ENCODE measurements at regions not wholly inside any gene's neighbourhood (a gene's known extent, or its start where the extent isn't known, plus 50 kb on each side); places are given as distances from the start of the nearest gene placed in this dataset.

DNA sequence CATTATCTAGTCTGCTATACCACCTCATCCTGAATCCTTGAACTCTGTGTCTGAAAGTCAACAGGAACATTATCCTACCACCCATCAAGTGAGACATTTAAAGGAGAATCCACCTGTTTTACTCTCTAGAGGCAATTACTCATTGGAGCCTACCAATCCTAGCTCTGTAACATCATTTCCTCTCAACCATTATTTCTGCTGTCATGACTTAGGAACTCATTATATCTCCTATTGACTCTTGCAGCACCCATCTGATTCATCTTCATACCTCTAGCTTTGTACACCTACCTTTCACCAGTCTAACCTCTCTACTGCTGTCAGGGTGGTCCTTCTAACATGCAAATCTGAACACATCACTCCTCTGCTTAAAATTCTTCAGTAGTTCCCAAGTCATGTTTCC is 481.5 kb downstream of the NFIB start:
- Histone ChIP-seq H3K9me3 (ENCODE audit: control insufficient read depth in 4 of 4, low read length in 3 of 4) (peaks cover 0 to 13% (median 1%) of the 10 kb centered on the region in 4 donors), H3K36me3 (ENCODE audit: control insufficient read depth in 4 of 4, insufficient read depth in 3 of 4, low read depth in 1 of 4, low read length in 3 of 4) (no peaks in the 10 kb centered on the region), H3K9ac (ENCODE audit: low read depth in 1 of 2, low read length in 2 of 2) (no peak overlapping the region), H3K4me1 (ENCODE audit: control insufficient read depth in 4 of 4, insufficient read depth in 4 of 4, low read length in 3 of 4) (no peaks in the 10 kb centered on the region), H3K27ac (ENCODE audit: low read depth in 1 of 2, low read length in 2 of 2) (no peak overlapping the region), H3K27me3 (ENCODE audit: control insufficient read depth in 4 of 4, insufficient read depth in 4 of 4, low read length in 3 of 4) (no peaks in the 10 kb centered on the region), H3K4me3 (ENCODE audit: low read depth in 1 of 3, low read length in 3 of 3) (no peak overlapping the region)
- TF ChIP-seq HNF4G (IDR thresholded peaks at IDR 0.05) (no peak), YY1 (IDR thresholded peaks at IDR 0.05) (no peak)
- TF ChIP-seq, protein P1, sequence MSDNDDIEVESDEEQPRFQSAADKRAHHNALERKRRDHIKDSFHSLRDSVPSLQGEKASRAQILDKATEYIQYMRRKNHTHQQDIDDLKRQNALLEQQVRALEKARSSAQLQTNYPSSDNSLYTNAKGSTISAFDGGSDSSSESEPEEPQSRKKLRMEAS (IDR thresholded peaks at IDR 0.05), result no peak
- no peak for DNase-seq (ENCODE audit: low spot score)

DNA sequence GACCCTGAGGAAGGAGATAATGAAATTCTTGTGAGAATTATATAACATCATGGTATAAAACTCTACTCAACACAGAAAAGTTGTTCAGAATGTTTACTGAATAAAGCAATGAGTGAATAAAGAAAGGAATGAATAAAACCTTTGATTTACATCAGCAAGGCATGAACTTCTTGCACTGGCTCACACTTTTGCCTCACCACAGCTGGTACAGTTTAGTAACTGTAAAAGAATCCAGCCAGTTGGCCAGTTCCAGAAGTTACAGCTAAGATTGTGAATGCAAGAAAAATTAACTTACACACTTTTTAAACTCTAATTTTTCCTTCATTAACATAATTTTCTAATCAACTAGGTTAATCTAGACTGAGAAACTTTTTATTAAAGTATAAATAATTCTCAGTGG is 490.9 kb downstream of the NFIB start:
- H3K27ac ChIP-seq (ENCODE audit: low read depth in 1 of 2, low read length in 2 of 2), result no peak overlapping the region
- no peak overlapping the region for H3K4me3 ChIP-seq (ENCODE audit: low read depth in 1 of 3, low read length in 3 of 3)
- no peaks in the 10 kb centered on the region for H3K9me3 ChIP-seq (ENCODE audit: control insufficient read depth in 4 of 4, low read length in 3 of 4)
- peaks cover 0 to 2% (median 0%) of the 10 kb centered on the region in 4 donors for H3K27me3 ChIP-seq (ENCODE audit: control insufficient read depth in 4 of 4, insufficient read depth in 4 of 4, low read length in 3 of 4)
- no peaks in the 10 kb centered on the region for H3K36me3 ChIP-seq (ENCODE audit: control insufficient read depth in 4 of 4, insufficient read depth in 3 of 4, low read depth in 1 of 4, low read length in 3 of 4)
- H3K9ac ChIP-seq (ENCODE audit: low read depth in 1 of 2, low read length in 2 of 2), result no peak overlapping the region
- no peaks in the 10 kb centered on the region for H3K4me1 ChIP-seq (ENCODE audit: control insufficient read depth in 4 of 4, insufficient read depth in 4 of 4, low read length in 3 of 4)
- TF ChIP-seq RXRA (IDR thresholded peaks at IDR 0.05), result no peak
- DNase-seq (ENCODE audit: low spot score), result no peak

DNA sequence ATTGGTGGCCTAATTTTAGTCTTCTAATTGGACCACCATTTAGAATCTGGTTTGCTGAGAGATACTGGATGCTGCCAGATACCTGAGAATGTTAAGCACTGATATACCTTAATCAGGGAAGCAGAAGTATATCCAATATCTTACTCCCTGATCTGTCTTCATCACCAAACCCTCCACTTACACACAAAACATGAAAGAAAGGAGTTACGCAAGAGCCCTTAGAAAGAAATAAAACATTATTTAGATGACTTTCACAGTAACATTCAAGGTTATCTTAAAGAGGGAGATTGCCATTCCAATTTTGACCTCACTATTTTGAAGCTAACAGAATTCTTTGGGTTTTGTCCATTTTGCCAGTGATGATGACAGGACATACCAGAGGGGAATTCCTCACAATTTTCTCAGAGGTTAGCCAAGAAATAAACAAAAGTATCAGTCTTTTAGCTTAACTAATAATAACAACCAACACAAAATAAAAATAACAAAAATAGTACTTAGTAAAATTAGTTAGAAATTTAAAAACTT is 496.1 kb downstream of the NFIB start:
- Histone ChIP-seq H3K27ac (ENCODE audit: low read depth in 1 of 2, low read length in 2 of 2) (no peak overlapping the region), H3K36me3 (ENCODE audit: control insufficient read depth in 4 of 4, insufficient read depth in 3 of 4, low read depth in 1 of 4, low read length in 3 of 4) (no peaks in the 10 kb centered on the region), H3K4me3 (ENCODE audit: low read depth in 1 of 3, low read length in 3 of 3) (no peak overlapping the region), H3K9ac (ENCODE audit: low read depth in 1 of 2, low read length in 2 of 2) (no peak overlapping the region), H3K27me3 (ENCODE audit: control insufficient read depth in 4 of 4, insufficient read depth in 4 of 4, low read length in 3 of 4) (peaks cover 0 to 2% (median 0%) of the 10 kb centered on the region in 4 donors), H3K9me3 (ENCODE audit: control insufficient read depth in 4 of 4, low read length in 3 of 4) (no peaks in the 10 kb centered on the region), H3K4me1 (ENCODE audit: control insufficient read depth in 4 of 4, insufficient read depth in 4 of 4, low read length in 3 of 4) (no peaks in the 10 kb centered on the region)
- DNase-seq (ENCODE audit: low spot score), result no peak
- TF ChIP-seq HNF4G (IDR thresholded peaks at IDR 0.05) (no peak), NR2F2 (IDR thresholded peaks at IDR 0.05) (peak; percentile 61)
- 87% methylated on average over 1 of the region's 1 CpG for WGBS

DNA sequence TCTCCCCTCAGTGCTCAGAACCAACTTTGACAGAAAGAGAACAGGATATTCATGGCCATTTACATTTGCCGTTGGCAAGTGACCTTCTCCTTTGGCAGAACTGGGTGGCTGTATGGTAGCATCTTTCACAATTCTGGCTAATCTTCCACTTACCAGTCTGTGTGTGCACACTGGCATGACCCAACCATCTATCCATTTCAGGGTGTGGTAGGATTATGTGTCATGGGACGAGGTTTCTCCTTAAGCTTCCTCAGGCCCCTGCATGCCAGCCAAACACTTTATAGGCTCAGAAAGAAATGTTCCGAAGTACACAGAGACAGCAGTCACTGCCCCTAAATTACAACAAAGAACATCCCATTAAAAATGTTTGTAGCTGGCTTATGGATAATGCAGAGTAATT is 497.1 kb downstream of the NFIB start:
- TF ChIP-seq SP1 (IDR thresholded peaks at IDR 0.05), result no peak
- TF ChIP-seq, protein P1 (IDR thresholded peaks at IDR 0.05), result no peak
- no peak for TF ChIP-seq HNF4G (IDR thresholded peaks at IDR 0.05)
- no peak for TF ChIP-seq JUND (IDR thresholded peaks at IDR 0.05)
- no peak for TF ChIP-seq RAD21 (IDR thresholded peaks at IDR 0.05)
- no peak for TF ChIP-seq RXRA (IDR thresholded peaks at IDR 0.05)
- TF ChIP-seq, protein P2, sequence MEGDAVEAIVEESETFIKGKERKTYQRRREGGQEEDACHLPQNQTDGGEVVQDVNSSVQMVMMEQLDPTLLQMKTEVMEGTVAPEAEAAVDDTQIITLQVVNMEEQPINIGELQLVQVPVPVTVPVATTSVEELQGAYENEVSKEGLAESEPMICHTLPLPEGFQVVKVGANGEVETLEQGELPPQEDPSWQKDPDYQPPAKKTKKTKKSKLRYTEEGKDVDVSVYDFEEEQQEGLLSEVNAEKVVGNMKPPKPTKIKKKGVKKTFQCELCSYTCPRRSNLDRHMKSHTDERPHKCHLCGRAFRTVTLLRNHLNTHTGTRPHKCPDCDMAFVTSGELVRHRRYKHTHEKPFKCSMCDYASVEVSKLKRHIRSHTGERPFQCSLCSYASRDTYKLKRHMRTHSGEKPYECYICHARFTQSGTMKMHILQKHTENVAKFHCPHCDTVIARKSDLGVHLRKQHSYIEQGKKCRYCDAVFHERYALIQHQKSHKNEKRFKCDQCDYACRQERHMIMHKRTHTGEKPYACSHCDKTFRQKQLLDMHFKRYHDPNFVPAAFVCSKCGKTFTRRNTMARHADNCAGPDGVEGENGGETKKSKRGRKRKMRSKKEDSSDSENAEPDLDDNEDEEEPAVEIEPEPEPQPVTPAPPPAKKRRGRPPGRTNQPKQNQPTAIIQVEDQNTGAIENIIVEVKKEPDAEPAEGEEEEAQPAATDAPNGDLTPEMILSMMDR (IDR thresholded peaks at IDR 0.05; ENCODE audit: low read depth, low read length, missing input control), result no peak
- TF ChIP-seq YY1 (IDR thresholded peaks at IDR 0.05), result no peak
- no peak for TF ChIP-seq TAF1 (conservative IDR thresholded peaks at IDR 0.05)
- no peak for TF ChIP-seq HNF4A (conservative IDR thresholded peaks at IDR 0.05)
- TF ChIP-seq FOXA2 (IDR thresholded peaks at IDR 0.05), result no peak
- TF ChIP-seq EGR1 (IDR thresholded peaks at IDR 0.05; ENCODE audit: low read depth in 2 of 2), result no peak
- TF ChIP-seq, protein P3, sequence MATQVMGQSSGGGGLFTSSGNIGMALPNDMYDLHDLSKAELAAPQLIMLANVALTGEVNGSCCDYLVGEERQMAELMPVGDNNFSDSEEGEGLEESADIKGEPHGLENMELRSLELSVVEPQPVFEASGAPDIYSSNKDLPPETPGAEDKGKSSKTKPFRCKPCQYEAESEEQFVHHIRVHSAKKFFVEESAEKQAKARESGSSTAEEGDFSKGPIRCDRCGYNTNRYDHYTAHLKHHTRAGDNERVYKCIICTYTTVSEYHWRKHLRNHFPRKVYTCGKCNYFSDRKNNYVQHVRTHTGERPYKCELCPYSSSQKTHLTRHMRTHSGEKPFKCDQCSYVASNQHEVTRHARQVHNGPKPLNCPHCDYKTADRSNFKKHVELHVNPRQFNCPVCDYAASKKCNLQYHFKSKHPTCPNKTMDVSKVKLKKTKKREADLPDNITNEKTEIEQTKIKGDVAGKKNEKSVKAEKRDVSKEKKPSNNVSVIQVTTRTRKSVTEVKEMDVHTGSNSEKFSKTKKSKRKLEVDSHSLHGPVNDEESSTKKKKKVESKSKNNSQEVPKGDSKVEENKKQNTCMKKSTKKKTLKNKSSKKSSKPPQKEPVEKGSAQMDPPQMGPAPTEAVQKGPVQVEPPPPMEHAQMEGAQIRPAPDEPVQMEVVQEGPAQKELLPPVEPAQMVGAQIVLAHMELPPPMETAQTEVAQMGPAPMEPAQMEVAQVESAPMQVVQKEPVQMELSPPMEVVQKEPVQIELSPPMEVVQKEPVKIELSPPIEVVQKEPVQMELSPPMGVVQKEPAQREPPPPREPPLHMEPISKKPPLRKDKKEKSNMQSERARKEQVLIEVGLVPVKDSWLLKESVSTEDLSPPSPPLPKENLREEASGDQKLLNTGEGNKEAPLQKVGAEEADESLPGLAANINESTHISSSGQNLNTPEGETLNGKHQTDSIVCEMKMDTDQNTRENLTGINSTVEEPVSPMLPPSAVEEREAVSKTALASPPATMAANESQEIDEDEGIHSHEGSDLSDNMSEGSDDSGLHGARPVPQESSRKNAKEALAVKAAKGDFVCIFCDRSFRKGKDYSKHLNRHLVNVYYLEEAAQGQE (IDR thresholded peaks at IDR 0.05), result no peak
- TF ChIP-seq, protein P4, sequence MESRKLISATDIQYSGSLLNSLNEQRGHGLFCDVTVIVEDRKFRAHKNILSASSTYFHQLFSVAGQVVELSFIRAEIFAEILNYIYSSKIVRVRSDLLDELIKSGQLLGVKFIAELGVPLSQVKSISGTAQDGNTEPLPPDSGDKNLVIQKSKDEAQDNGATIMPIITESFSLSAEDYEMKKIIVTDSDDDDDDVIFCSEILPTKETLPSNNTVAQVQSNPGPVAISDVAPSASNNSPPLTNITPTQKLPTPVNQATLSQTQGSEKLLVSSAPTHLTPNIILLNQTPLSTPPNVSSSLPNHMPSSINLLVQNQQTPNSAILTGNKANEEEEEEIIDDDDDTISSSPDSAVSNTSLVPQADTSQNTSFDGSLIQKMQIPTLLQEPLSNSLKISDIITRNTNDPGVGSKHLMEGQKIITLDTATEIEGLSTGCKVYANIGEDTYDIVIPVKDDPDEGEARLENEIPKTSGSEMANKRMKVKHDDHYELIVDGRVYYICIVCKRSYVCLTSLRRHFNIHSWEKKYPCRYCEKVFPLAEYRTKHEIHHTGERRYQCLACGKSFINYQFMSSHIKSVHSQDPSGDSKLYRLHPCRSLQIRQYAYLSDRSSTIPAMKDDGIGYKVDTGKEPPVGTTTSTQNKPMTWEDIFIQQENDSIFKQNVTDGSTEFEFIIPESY (IDR thresholded peaks at IDR 0.05), result no peak
- TF ChIP-seq, protein P5, sequence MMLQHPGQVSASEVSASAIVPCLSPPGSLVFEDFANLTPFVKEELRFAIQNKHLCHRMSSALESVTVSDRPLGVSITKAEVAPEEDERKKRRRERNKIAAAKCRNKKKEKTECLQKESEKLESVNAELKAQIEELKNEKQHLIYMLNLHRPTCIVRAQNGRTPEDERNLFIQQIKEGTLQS (IDR thresholded peaks at IDR 0.05), result no peak
- no peaks in the 10 kb centered on the region for H3K4me1 ChIP-seq (ENCODE audit: control insufficient read depth in 4 of 4, insufficient read depth in 4 of 4, low read length in 3 of 4)
- DNase-seq (ENCODE audit: low spot score), result no peak
- no peak overlapping the region for H3K9ac ChIP-seq (ENCODE audit: low read depth in 1 of 2, low read length in 2 of 2)
- H3K9me3 ChIP-seq (ENCODE audit: control insufficient read depth in 4 of 4, low read length in 3 of 4), result no peaks in the 10 kb centered on the region
- WGBS, result 84% methylated on average over 3 of the region's 3 CpGs
- H3K27me3 ChIP-seq (ENCODE audit: control insufficient read depth in 4 of 4, insufficient read depth in 4 of 4, low read length in 3 of 4), result peaks cover 0 to 2% (median 0%) of the 10 kb centered on the region in 4 donors
- H3K4me3 ChIP-seq (ENCODE audit: low read depth in 1 of 3, low read length in 3 of 3), result no peak overlapping the region
- H3K36me3 ChIP-seq (ENCODE audit: control insufficient read depth in 4 of 4, insufficient read depth in 3 of 4, low read depth in 1 of 4, low read length in 3 of 4), result no peaks in the 10 kb centered on the region
- H3K27ac ChIP-seq (ENCODE audit: low read depth in 1 of 2, low read length in 2 of 2), result no peak overlapping the region
